ENCODE measurements at regions not wholly inside any gene's neighbourhood (a gene's known extent, or its start where the extent isn't known, plus 50 kb on each side); places are given as distances from the start of the nearest gene placed in this dataset.

DNA sequence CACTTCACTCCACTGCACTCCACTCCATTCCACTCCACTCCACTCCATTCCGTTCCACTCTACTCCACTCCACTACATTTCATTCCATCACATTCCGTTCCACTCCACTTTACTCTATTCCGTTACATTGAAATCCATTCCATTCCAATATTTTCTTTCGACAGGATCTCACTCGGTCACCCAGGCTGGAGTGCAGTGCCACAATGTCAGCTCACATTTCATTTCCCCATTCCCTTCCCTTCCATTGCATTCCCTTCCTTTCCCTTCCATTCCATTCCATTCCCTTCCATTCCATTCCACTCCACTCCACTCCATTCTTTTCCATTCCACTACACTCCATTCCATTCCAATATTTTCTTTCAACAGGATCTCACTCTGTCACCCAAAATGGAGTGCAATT lies 1407.6 kb upstream of the USP9Y start:
- DNase-seq (ENCODE audit: low read depth) = no peak

DNA sequence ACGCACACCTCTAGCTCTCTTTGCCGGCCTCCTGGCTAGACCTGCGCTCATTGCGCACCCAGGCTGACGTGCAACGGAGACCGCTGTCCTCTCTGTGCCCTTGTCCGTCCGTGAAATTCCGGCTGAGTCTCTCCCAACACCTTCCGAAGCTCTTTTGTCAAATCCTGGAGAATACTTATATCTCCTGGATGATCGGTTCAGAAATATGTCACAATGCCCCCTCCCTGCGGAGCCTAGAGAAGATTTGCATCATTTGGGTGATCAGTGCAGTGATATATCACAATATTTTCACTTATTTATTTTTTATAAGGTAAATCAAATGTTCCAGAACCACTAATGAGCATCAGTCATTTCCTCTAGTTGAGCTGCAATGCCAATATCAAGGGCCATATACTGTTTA lies 1366.9 kb upstream of the USP9Y start:
- peak; percentile 0 for DNase-seq (ENCODE audit: low read depth)

All from T follicular helper cell (primary cell).